ENCODE measurements at regions not wholly inside any gene's neighbourhood (a gene's known extent, or its start where the extent isn't known, plus 50 kb on each side); places are given as distances from the start of the nearest gene placed in this dataset.

- in situ Hi-C loops (cut with MboI), result no loop called here
- ATAC-seq, result no peak
- RAD21 ChIA-PET (ENCODE audit: unreplicated experiment), result no interaction called here
Measured at GRCh38 chr11:56898856-56899255, 89.9 kb upstream of the OR5AK2 start.

GRCh38 chr11:56890584-56891305 lies 98.0 kb upstream of the OR5AK2 start:
- in situ Hi-C loops (cut with MboI), result no loop called here

More at GRCh38 chr11:56898856-56899255, 89.9 kb upstream of the OR5AK2 start:
- POLR2A ChIA-PET, result no interaction called here
- H3K4me1 ChIP-seq (ENCODE audit: control insufficient read depth, insufficient read depth, low read length), result no peaks in the 10 kb centered on the region
- no peak for FAIRE-seq
- H3K27me3 ChIP-seq (replicated peaks in 1 of 2; ENCODE audit: control insufficient read depth in 2 of 2, insufficient read depth in 2 of 2, low read length in 1 of 2), result no peaks in the 10 kb centered on the region; a peak in 1 of 4 replicates
- no peak overlapping the region for H2AFZ ChIP-seq (ENCODE audit: control insufficient read depth, low read depth, low read length)
- no peak for DNase-seq (ENCODE audit: low read depth, low spot score)
- H3K4me2 ChIP-seq (ENCODE audit: control insufficient read depth, insufficient read depth), result no peak overlapping the region
- BruUV-seq (replicated peaks), result no TSS peak
- no peak for TF ChIP-seq NFYA (IDR thresholded peaks at IDR 0.05; ENCODE audit: borderline replicate concordance, low read depth, low read length)
- intact Hi-C loops (cut with micrococcal nuclease; ENCODE audit: unreplicated experiment), result no loop called here
- H3K9me3 ChIP-seq (replicated peaks; ENCODE audit: control insufficient read depth, insufficient read depth, low read length), result no peaks in the 10 kb centered on the region
- SMC1A ChIA-PET (ENCODE audit: uncharacterized antibody, unreplicated experiment), result no interaction called here
- no peak overlapping the region for H3K9ac ChIP-seq (ENCODE audit: control insufficient read depth, insufficient read depth, low read length)
- no peaks in the 10 kb centered on the region for H3K36me3 ChIP-seq (ENCODE audit: control insufficient read depth in 2 of 2, insufficient read depth in 2 of 2, low read length in 1 of 2)
- no peak overlapping the region for H3K27ac ChIP-seq (ENCODE audit: control insufficient read depth, insufficient read depth)
- no peaks in the 10 kb centered on the region for H3K79me2 ChIP-seq (ENCODE audit: control insufficient read depth, insufficient read depth, low read length)
- CTCF ChIA-PET, result no interaction called here
- 70% methylated on average over 5 of the region's 5 CpGs for WGBS (ENCODE audit: insufficient coverage, insufficient replicate concordance, low lambda C conversion rate, missing lambda C conversion rate)
- no peak overlapping the region for H3K4me3 ChIP-seq
- no peaks in the 10 kb centered on the region for H4K20me1 ChIP-seq (ENCODE audit: control insufficient read depth, insufficient read depth)

More at GRCh38 chr11:56890584-56891305, 98.0 kb upstream of the OR5AK2 start:
- Histone ChIP-seq H3K27me3 (replicated peaks in 1 of 2; ENCODE audit: control insufficient read depth in 2 of 2, insufficient read depth in 2 of 2, low read length in 1 of 2) (no peaks in the 10 kb centered on the region), H2AFZ (ENCODE audit: control insufficient read depth, low read depth, low read length) (no peak overlapping the region), H3K79me2 (ENCODE audit: control insufficient read depth, insufficient read depth, low read length) (no peaks in the 10 kb centered on the region), H3K36me3 (ENCODE audit: control insufficient read depth in 2 of 2, insufficient read depth in 2 of 2, low read length in 1 of 2) (no peaks in the 10 kb centered on the region), H3K9ac (ENCODE audit: control insufficient read depth, insufficient read depth, low read length) (no peak overlapping the region), H3K4me2 (ENCODE audit: control insufficient read depth, insufficient read depth) (no peak overlapping the region), H3K9me3 (replicated peaks; ENCODE audit: control insufficient read depth, insufficient read depth, low read length) (no peaks in the 10 kb centered on the region), H3K27ac (ENCODE audit: control insufficient read depth, insufficient read depth) (no peak overlapping the region), H3K4me3 (no peak overlapping the region), H4K20me1 (ENCODE audit: control insufficient read depth, insufficient read depth) (no peaks in the 10 kb centered on the region), H3K4me1 (ENCODE audit: control insufficient read depth, insufficient read depth, low read length) (no peaks in the 10 kb centered on the region)
- POLR2A ChIA-PET, result no interaction called here
- SMC1A ChIA-PET (ENCODE audit: uncharacterized antibody, unreplicated experiment), result no interaction called here
- ATAC-seq (no peak), FAIRE-seq (no peak), DNase-seq (ENCODE audit: low read depth, low spot score) (no peak)
- WGBS (ENCODE audit: insufficient coverage, insufficient replicate concordance, low lambda C conversion rate, missing lambda C conversion rate), result 25% methylated on average over 9 of the region's 9 CpGs
- CTCF ChIA-PET, result no interaction called here
- BruUV-seq (replicated peaks), result no TSS peak
- intact Hi-C loops (cut with micrococcal nuclease; ENCODE audit: unreplicated experiment), result no loop called here
- no peak for TF ChIP-seq HDGF (IDR thresholded peaks at IDR 0.05)
- TF ChIP-seq POLR2AphosphoS2 (IDR thresholded peaks at IDR 0.05; ENCODE audit: low read depth, low read length), result no peak
- TF ChIP-seq, protein P1, sequence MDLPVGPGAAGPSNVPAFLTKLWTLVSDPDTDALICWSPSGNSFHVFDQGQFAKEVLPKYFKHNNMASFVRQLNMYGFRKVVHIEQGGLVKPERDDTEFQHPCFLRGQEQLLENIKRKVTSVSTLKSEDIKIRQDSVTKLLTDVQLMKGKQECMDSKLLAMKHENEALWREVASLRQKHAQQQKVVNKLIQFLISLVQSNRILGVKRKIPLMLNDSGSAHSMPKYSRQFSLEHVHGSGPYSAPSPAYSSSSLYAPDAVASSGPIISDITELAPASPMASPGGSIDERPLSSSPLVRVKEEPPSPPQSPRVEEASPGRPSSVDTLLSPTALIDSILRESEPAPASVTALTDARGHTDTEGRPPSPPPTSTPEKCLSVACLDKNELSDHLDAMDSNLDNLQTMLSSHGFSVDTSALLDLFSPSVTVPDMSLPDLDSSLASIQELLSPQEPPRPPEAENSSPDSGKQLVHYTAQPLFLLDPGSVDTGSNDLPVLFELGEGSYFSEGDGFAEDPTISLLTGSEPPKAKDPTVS (IDR thresholded peaks at IDR 0.05; ENCODE audit: low read depth, low read length), result no peak
- no peak for TF ChIP-seq ZSCAN29 (IDR thresholded peaks at IDR 0.05)
- no peak for TF ChIP-seq IKZF1 (conservative IDR thresholded peaks at IDR 0.05)
- no peak for TF ChIP-seq TAF1 (IDR thresholded peaks at IDR 0.05; ENCODE audit: borderline replicate concordance, low read depth, low read length)
- TF ChIP-seq FOXK2 (IDR thresholded peaks at IDR 0.05), result no peak
- TF ChIP-seq NRF1 (conservative IDR thresholded peaks at IDR 0.05; ENCODE audit: low read depth, low read length), result no peak
- no peak for TF ChIP-seq ATF3 (IDR thresholded peaks at IDR 0.05; ENCODE audit: borderline replicate concordance, extremely low read depth, low read depth, low read length)
- TF ChIP-seq, protein P2, sequence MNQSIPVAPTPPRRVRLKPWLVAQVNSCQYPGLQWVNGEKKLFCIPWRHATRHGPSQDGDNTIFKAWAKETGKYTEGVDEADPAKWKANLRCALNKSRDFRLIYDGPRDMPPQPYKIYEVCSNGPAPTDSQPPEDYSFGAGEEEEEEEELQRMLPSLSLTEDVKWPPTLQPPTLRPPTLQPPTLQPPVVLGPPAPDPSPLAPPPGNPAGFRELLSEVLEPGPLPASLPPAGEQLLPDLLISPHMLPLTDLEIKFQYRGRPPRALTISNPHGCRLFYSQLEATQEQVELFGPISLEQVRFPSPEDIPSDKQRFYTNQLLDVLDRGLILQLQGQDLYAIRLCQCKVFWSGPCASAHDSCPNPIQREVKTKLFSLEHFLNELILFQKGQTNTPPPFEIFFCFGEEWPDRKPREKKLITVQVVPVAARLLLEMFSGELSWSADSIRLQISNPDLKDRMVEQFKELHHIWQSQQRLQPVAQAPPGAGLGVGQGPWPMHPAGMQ (IDR thresholded peaks at IDR 0.05; ENCODE audit: borderline replicate concordance), result no peak
- TF ChIP-seq USF1 (IDR thresholded peaks at IDR 0.05; ENCODE audit: borderline replicate concordance, extremely low read length, insufficient read depth, low read depth, low read length), result no peak
- TF ChIP-seq KAT2A (conservative IDR thresholded peaks at IDR 0.05; ENCODE audit: control insufficient read depth, low read depth, low read length), result no peak
- RAD21 ChIA-PET (ENCODE audit: unreplicated experiment), result no interaction called here

All from GM12878 (cell line).